ENCODE measurements at regions not wholly inside any gene's neighbourhood (a gene's known extent, or its start where the extent isn't known, plus 50 kb on each side); places are given as distances from the start of the nearest gene placed in this dataset.

DNA sequence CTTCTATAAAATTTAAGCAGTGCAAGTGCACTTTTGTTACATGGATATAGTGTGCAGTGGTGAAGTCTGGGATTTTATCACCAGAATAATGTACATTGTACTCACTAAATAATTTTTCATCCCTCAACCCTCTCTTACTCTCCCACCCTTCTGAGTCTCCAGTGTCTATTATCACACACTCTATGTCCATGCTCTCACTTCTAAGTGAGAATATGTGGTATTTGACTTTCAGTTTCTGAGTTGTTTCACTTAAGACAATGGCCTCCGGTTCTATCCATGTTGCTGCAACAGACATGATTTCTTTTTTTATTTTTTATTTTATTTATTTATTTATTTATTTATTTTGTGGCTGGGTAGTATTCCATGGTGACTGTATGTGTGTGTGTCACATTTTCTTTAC is 855.9 kb upstream of the PHF14 start:
- TF ChIP-seq, protein P1, sequence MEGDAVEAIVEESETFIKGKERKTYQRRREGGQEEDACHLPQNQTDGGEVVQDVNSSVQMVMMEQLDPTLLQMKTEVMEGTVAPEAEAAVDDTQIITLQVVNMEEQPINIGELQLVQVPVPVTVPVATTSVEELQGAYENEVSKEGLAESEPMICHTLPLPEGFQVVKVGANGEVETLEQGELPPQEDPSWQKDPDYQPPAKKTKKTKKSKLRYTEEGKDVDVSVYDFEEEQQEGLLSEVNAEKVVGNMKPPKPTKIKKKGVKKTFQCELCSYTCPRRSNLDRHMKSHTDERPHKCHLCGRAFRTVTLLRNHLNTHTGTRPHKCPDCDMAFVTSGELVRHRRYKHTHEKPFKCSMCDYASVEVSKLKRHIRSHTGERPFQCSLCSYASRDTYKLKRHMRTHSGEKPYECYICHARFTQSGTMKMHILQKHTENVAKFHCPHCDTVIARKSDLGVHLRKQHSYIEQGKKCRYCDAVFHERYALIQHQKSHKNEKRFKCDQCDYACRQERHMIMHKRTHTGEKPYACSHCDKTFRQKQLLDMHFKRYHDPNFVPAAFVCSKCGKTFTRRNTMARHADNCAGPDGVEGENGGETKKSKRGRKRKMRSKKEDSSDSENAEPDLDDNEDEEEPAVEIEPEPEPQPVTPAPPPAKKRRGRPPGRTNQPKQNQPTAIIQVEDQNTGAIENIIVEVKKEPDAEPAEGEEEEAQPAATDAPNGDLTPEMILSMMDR (IDR thresholded peaks at IDR 0.05) = no peak
- Histone ChIP-seq H3K27ac (no peak overlapping the region), H3K4me1 (peaks cover 0 to 13% of the 10 kb centered on the region in 2 donors), H3K36me3 (no peaks in the 10 kb centered on the region), H3K9me3 (no peaks in the 10 kb centered on the region), H3K27me3 (no peaks in the 10 kb centered on the region), H3K4me3 (no peak overlapping the region)
- DNase-seq (ENCODE audit: low spot score) = no peak

DNA sequence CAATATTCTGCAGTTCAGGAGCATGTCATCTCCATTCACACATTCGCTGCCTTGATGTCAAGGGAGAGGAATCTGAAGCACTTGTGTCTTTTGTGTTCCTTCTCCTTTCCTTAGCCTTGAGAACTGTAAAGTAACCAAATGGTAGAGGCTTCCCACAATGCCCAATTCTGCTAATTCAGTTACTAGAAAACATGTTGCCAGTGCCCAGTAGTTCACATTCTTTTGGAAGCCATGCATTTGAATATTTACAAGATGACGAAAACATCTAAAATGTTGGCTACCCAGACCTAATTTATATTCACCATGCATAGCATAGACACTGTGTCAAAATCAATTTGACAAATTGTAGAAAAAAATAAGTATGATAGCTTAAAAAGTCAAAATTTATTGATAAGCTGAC is 852.7 kb upstream of the PHF14 start:
- TF ChIP-seq, protein P1 (IDR thresholded peaks at IDR 0.05) = no peak
- Histone ChIP-seq H3K4me1 (peaks cover 0 to 16% of the 10 kb centered on the region in 2 donors), H3K36me3 (no peaks in the 10 kb centered on the region), H3K27ac (no peak overlapping the region), H3K9me3 (no peaks in the 10 kb centered on the region), H3K4me3 (no peak overlapping the region), H3K27me3 (no peaks in the 10 kb centered on the region)
- no peak for DNase-seq (ENCODE audit: low spot score)

DNA sequence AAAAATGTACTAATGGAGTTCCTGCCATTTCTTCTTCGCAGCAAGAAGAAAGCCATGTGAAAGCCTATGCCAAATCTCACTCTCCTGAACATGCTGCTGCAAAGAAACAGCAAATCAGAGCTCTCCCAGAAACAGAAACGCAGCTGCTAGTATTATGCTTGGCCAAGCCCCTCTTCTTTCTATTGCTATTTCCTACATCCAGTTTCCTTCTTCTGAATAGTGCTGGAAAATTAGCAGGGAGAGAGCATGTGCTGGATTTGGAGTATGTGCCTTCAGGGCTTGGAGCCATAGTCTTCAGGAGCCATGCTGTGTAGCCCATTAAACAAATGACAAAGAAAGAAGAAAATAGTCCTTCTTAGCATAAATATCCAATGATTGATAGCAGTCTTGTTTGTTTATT is 852.0 kb upstream of the PHF14 start:
- TF ChIP-seq, protein P1 (IDR thresholded peaks at IDR 0.05) = no peak
- Histone ChIP-seq H3K9me3 (no peaks in the 10 kb centered on the region), H3K36me3 (no peaks in the 10 kb centered on the region), H3K4me1 (peaks cover 0 to 16% of the 10 kb centered on the region in 2 donors), H3K4me3 (no peak overlapping the region), H3K27ac (no peak overlapping the region), H3K27me3 (no peaks in the 10 kb centered on the region)
- DNase-seq (ENCODE audit: low spot score) = no peak

DNA sequence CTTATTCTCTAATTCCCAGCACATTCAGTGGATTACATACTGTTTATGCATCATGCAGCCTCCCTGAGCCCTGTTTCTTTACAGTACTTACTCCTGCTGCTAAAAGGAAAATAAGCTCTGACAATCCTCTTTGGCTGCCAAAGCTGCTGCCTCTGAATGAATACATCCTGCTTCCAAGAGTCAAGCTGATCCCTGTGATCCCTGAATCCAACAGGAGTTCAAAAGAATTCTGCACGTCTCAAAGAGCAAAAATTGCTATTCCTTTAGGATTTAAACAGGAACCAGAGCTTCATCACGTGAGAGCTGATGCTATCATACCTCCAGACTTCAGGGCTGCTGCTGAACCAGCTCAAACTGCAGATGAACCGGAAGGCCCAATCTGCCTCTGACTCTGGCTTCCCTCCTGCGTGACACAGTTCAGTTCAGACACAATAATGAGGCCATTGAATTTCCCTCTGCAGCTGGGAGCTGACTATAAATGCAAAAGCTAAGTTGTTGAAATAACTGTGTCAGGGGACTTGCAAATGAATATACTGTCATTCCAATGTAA is 851.0 kb upstream of the PHF14 start:
- TF ChIP-seq, protein P1 (IDR thresholded peaks at IDR 0.05) = no peak
- no peak for DNase-seq (ENCODE audit: low spot score)
- no peak overlapping the region for H3K4me3 ChIP-seq
- H3K27ac ChIP-seq = no peak overlapping the region
- no peaks in the 10 kb centered on the region for H3K36me3 ChIP-seq
- H3K27me3 ChIP-seq = no peaks in the 10 kb centered on the region
- H3K4me1 ChIP-seq = peaks cover 0 to 16% of the 10 kb centered on the region in 2 donors
- no peaks in the 10 kb centered on the region for H3K9me3 ChIP-seq

DNA sequence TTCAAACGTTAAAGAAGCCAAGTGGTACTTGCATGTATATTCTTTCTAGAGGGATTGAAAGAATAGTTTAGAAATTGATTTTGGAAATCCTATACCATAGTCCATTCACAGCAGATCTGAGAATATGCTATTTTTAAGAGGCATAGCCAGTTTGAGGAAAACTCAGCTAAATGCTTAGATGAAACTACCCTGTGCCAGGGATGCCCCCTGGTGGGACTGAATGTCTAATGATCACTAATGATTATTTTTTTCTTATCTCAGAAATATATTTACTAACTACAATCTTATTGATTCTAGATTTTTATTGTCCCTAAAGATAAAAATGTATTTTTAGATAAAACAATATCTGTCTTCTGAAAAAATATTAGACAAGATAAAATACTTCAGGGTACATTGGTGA is 844.9 kb upstream of the PHF14 start:
- H3K27me3 ChIP-seq = no peaks in the 10 kb centered on the region
- TF ChIP-seq, protein P1 (IDR thresholded peaks at IDR 0.05) = no peak
- no peaks in the 10 kb centered on the region for H3K36me3 ChIP-seq
- H3K9me3 ChIP-seq = no peaks in the 10 kb centered on the region
- DNase-seq (ENCODE audit: low spot score) = no peak
- H3K27ac ChIP-seq = no peak overlapping the region
- no peak overlapping the region for H3K4me3 ChIP-seq
- no peaks in the 10 kb centered on the region for H3K4me1 ChIP-seq

Measured in right atrium auricular region (tissue), 2 donors.